Panc1 (cell line): ENCODE measurements at regions not wholly inside any gene's neighbourhood (a gene's known extent, or its start where the extent isn't known, plus 50 kb on each side); places are given as distances from the start of the nearest gene placed in this dataset.

Experiments used
- POLR2AphosphoS5 ChIP-seq: IDR thresholded peaks from 2 replicates; pipeline ENCODE4 v1.6.1; 2012; ENCODE audit warnings: mild to moderate bottlenecking, low read depth, low read length, moderate library complexity
- TF ChIP-seq, protein P1 (sequence below): fragments of 450-650 bp; IDR thresholded peaks from 2 replicates; pipeline ENCODE4 v1.5.1; 2017; ENCODE audit warnings: mild to moderate bottlenecking

DNA sequence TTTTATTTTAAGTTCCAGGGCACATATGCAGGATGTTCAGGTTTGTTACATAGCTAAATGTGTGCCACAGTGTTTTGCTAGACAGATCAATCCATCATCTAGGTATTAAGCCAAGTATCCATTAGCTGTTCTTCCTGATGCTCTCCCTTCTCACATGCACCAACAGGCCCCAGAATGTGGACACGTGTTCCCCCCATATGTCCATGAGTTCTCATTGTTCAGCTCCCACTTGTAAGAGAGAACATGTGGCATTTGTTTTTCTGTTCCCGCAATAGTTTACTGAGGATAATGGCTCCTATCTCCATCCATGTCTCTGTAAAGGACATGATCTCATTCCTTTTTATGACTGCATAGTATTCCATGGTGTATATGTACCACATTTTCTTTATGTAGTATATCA is 374.8 kb upstream of the FAT1 start:
- TF ChIP-seq, protein P1, sequence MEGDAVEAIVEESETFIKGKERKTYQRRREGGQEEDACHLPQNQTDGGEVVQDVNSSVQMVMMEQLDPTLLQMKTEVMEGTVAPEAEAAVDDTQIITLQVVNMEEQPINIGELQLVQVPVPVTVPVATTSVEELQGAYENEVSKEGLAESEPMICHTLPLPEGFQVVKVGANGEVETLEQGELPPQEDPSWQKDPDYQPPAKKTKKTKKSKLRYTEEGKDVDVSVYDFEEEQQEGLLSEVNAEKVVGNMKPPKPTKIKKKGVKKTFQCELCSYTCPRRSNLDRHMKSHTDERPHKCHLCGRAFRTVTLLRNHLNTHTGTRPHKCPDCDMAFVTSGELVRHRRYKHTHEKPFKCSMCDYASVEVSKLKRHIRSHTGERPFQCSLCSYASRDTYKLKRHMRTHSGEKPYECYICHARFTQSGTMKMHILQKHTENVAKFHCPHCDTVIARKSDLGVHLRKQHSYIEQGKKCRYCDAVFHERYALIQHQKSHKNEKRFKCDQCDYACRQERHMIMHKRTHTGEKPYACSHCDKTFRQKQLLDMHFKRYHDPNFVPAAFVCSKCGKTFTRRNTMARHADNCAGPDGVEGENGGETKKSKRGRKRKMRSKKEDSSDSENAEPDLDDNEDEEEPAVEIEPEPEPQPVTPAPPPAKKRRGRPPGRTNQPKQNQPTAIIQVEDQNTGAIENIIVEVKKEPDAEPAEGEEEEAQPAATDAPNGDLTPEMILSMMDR, result no peak
- no peak for TF ChIP-seq POLR2AphosphoS5
